ENCODE measurements at regions not wholly inside any gene's neighbourhood (a gene's known extent, or its start where the extent isn't known, plus 50 kb on each side); places are given as distances from the start of the nearest gene placed in this dataset.

GRCh38 chrX:131955099-131955777 lies 67.9 kb upstream of the STK26 start:
- CTCF ChIA-PET: no interaction called here

More at GRCh38 chrX:131955099-131955777, 67.9 kb upstream of the STK26 start:
- no TSS peak for BruUV-seq (replicated peaks)
- DNase-seq (ENCODE audit: low read depth, low spot score): no peak
- Histone ChIP-seq H2AFZ (ENCODE audit: low read depth, low read length) (no peak overlapping the region), H3K9ac (replicated peaks; ENCODE audit: extremely low read depth, insufficient read depth, low read length) (no peak overlapping the region), H3K36me3 (ENCODE audit: control insufficient read depth in 2 of 2, extremely low read depth in 1 of 2, insufficient read depth in 2 of 2, low read length in 2 of 2) (no peaks in the 10 kb centered on the region), H3K27ac (ENCODE audit: insufficient read depth, low read depth, low read length) (no peak overlapping the region), H3K4me3 (replicated peaks in 1 of 3; ENCODE audit: insufficient read depth in 1 of 3, low read depth in 1 of 3, low read length in 3 of 3) (no peak overlapping the region), H3K27me3 (ENCODE audit: control insufficient read depth in 2 of 2, insufficient read depth in 2 of 2, low read length in 2 of 2) (no peaks in the 10 kb centered on the region), H3K4me2 (ENCODE audit: insufficient read depth, low read length) (no peak overlapping the region), H4K20me1 (replicated peaks; ENCODE audit: control insufficient read depth, extremely low read depth, insufficient read depth, low read length) (no peaks in the 10 kb centered on the region), H3K9me1 (replicated peaks; ENCODE audit: control insufficient read depth, extremely low read depth, insufficient read depth, low read length) (no peaks in the 10 kb centered on the region), H3K79me2 (ENCODE audit: control insufficient read depth, insufficient read depth, low read length) (no peaks in the 10 kb centered on the region), H3K4me1 (ENCODE audit: control insufficient read depth, extremely low read depth, insufficient read depth, low read length) (no peaks in the 10 kb centered on the region), H3K9me3 (replicated peaks; ENCODE audit: control insufficient read depth, insufficient read depth, low read length) (no peaks in the 10 kb centered on the region)
- POLR2A ChIA-PET: no interaction called here
- FAIRE-seq: no peak
- dilution Hi-C loops (cut with MboI; ENCODE audit: extremely low pct_ligation_motif_present, low sequenced_read_pairs) (no loop called here), intact Hi-C loops (cut with micrococcal nuclease) (no loop called here)
- no peak for TF ChIP-seq CTCF (IDR thresholded peaks at IDR 0.05; ENCODE audit: extremely low read depth in 1 of 2, insufficient read depth in 1 of 2, low read depth in 1 of 2, low read length in 2 of 2)
- no peak for TF ChIP-seq GATA2 (IDR thresholded peaks at IDR 0.05; ENCODE audit: insufficient read depth, insufficient read length, low read depth, low read length)
- no peak for TF ChIP-seq JUN (IDR thresholded peaks at IDR 0.05; ENCODE audit: borderline replicate concordance, insufficient read depth, insufficient read length, low read depth)
- no peak for TF ChIP-seq POLR2A (IDR thresholded peaks at IDR 0.05; ENCODE audit: low read depth, low read length)
- TF ChIP-seq POLR2AphosphoS5 (IDR thresholded peaks at IDR 0.05; ENCODE audit: insufficient read depth, low read depth, low read length): no peak
- TF ChIP-seq MAX (IDR thresholded peaks at IDR 0.05; ENCODE audit: insufficient read depth, insufficient read length): no peak
- no peak for TF ChIP-seq MYC (IDR thresholded peaks at IDR 0.05; ENCODE audit: low read depth, low read length)
- no peak for TF ChIP-seq FOS (IDR thresholded peaks at IDR 0.05; ENCODE audit: borderline replicate concordance, insufficient read depth, low read length)
- no peak for TF ChIP-seq EZH2 (IDR thresholded peaks at IDR 0.05; ENCODE audit: borderline replicate concordance, low read depth, low read length, severe bottlenecking)

Data from endothelial cell of umbilical vein (primary cell).